ENCODE measurements at regions not wholly inside any gene's neighbourhood (a gene's known extent, or its start where the extent isn't known, plus 50 kb on each side); places are given as distances from the start of the nearest gene placed in this dataset.

DNA sequence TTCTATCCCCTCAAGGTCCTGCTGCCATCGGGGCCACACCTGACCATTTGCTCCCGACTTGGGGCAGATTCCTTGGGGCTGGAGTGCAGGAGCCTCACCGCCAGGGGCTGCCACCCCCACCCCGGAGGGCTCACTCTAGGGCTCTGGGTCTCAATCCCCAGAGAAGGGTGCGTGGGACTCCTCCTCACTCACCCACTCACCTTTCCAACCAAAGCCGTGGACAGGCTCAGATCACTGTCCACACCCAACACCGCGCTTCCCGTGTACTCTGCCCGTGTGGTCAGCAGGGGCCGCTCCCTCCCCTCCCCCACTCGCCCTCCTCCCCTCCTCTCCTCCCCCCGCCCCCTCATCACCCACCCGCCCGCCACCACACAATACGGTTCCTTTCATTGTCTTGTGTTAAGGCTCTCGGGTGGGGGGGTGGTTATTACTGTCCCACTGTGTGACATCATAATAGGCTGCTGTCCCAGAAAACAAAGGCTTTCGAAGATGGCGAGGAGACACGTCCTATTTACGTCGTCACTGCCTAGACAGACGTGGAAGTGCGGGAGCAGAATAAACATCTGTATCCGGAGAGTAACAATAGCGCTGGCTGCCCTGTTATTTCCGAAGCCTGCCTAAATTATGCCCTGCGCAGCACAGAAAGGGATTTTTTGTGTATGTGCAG, 85.8 kb downstream of the YTHDF1 start:
- H3K4me1 Mint-ChIP-seq: peaks cover 9% of the 10 kb centered on the region
- ChIA-PET POLR2A (no interaction called here), CTCF (no interaction called here)
- H3K4me3 Mint-ChIP-seq: peak overlapping the region; percentile 29; the same call in 1 of the 2 replicates
- H3K27me3 Mint-ChIP-seq (ENCODE audit: low read depth): no peaks in the 10 kb centered on the region; the same call in 1 of the 2 replicates
- H3K36me3 Mint-ChIP-seq: no peaks in the 10 kb centered on the region
- H3K9me3 Mint-ChIP-seq: no peaks in the 10 kb centered on the region
- ATAC-seq (no peak), DNase-seq (ENCODE audit: low spot score) (peak; percentile 20)
- no peak for TF ChIP-seq RELA (CRISPR knock-in tag; IDR thresholded peaks at IDR 0.05; ENCODE audit: borderline replicate concordance)
- TF ChIP-seq ESRRA (CRISPR knock-in tag; IDR thresholded peaks at IDR 0.05; ENCODE audit: borderline replicate concordance): no peak
- no peak for TF ChIP-seq FOXP1 (CRISPR knock-in tag; IDR thresholded peaks at IDR 0.05; ENCODE audit: borderline replicate concordance)
- no peak for TF ChIP-seq STAT6 (CRISPR knock-in tag; conservative IDR thresholded peaks at IDR 0.05; ENCODE audit: low read depth)
- no peak for TF ChIP-seq ZBTB21 (CRISPR knock-in tag; IDR thresholded peaks at IDR 0.05; ENCODE audit: borderline replicate concordance)
- no peak overlapping the region; the same call in 1 of the 2 replicates for H3K27ac Mint-ChIP-seq

GRCh38 chr20:63129376-63129965, 86.5 kb downstream of the YTHDF1 start:
- TF ChIP-seq, protein P1, sequence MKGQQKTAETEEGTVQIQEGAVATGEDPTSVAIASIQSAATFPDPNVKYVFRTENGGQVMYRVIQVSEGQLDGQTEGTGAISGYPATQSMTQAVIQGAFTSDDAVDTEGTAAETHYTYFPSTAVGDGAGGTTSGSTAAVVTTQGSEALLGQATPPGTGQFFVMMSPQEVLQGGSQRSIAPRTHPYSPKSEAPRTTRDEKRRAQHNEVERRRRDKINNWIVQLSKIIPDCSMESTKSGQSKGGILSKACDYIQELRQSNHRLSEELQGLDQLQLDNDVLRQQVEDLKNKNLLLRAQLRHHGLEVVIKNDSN (CRISPR knock-in tag; IDR thresholded peaks at IDR 0.05): no peak
- TF ChIP-seq RELA (CRISPR knock-in tag; IDR thresholded peaks at IDR 0.05; ENCODE audit: borderline replicate concordance) (no peak), E2F1 (CRISPR knock-in tag; IDR thresholded peaks at IDR 0.05) (no peak), ZNF281 (CRISPR knock-in tag; IDR thresholded peaks at IDR 0.05) (no peak), ERG (CRISPR knock-in tag; IDR thresholded peaks at IDR 0.05) (no peak), TP53 (CRISPR knock-in tag; IDR thresholded peaks at IDR 0.05) (no peak), CREB1 (CRISPR knock-in tag; IDR thresholded peaks at IDR 0.05) (no peak), ZNF138 (CRISPR knock-in tag; conservative IDR thresholded peaks at IDR 0.05) (no peak)
- TF ChIP-seq, protein P2, sequence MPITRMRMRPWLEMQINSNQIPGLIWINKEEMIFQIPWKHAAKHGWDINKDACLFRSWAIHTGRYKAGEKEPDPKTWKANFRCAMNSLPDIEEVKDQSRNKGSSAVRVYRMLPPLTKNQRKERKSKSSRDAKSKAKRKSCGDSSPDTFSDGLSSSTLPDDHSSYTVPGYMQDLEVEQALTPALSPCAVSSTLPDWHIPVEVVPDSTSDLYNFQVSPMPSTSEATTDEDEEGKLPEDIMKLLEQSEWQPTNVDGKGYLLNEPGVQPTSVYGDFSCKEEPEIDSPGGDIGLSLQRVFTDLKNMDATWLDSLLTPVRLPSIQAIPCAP (CRISPR knock-in tag; IDR thresholded peaks at IDR 0.05): no peak
- TF ChIP-seq, protein P3, sequence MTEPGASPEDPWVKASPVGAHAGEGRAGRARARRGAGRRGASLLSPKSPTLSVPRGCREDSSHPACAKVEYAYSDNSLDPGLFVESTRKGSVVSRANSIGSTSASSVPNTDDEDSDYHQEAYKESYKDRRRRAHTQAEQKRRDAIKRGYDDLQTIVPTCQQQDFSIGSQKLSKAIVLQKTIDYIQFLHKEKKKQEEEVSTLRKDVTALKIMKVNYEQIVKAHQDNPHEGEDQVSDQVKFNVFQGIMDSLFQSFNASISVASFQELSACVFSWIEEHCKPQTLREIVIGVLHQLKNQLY (CRISPR knock-in tag; IDR thresholded peaks at IDR 0.05): no peak
- no peaks in the 10 kb centered on the region for H3K36me3 Mint-ChIP-seq
- ChIA-PET CTCF (no interaction called here), POLR2A (no interaction called here)
- no peak overlapping the region for H3K4me3 Mint-ChIP-seq
- peak; percentile 2 for DNase-seq (ENCODE audit: low spot score)
- no peaks in the 10 kb centered on the region for H3K9me3 Mint-ChIP-seq
- no peak for ATAC-seq
- no peaks in the 10 kb centered on the region; the same call in 1 of the 2 replicates for H3K27me3 Mint-ChIP-seq (ENCODE audit: low read depth)
- H3K4me1 Mint-ChIP-seq: peaks cover 9% of the 10 kb centered on the region
- H3K27ac Mint-ChIP-seq: no peak overlapping the region; the same call in 1 of the 2 replicates

Data from WTC11 (cell line).